Caco-2 (cell line): ENCODE measurements at regions not wholly inside any gene's neighbourhood (a gene's known extent, or its start where the extent isn't known, plus 50 kb on each side); places are given as distances from the start of the nearest gene placed in this dataset.
A peak's percentile ranks its signal among the peaks of the same experiment; 100 is the strongest.

Experiments used
- BruUV-seq: library from RNA; stranded (reverse); fragments of 400-500 nt; replicated peaks from 2 replicates; lab custom pipeline; 2021; lab: Mats Ljungman, UMichigan
- CTCF ChIA-PET: fragments of 300-600 bp; sonication (Branson Sonifier 250); formaldehyde crosslinking; loops from one replicate; lab custom pipeline; 2022; ENCODE audit warnings: antibody characterized with exemption; lab: Charles Lee
- POLR2A ChIA-PET: fragments of 300-600 bp; sonication (Branson Sonifier 250); formaldehyde crosslinking; loops from one replicate; lab custom pipeline; 2022; ENCODE audit warnings: antibody characterized with exemption; lab: Charles Lee
- DNase-seq, 2 experiments: peaks; one replicate each; pipeline versions ENCODE4 v3.0.0 to v3.0.0-alpha.2; 2020 to 2022
- H3K27me3 ChIP-seq: replicated peaks from 2 replicates; pipeline ENCODE4 v1.6.0; 2011; ENCODE audit warnings: low read length; ENCODE audit not compliant: control insufficient read depth, insufficient read depth
- H3K36me3 ChIP-seq: 2 replicates; pipeline ENCODE4 v1.5.1; 2011; ENCODE audit warnings: low read length; ENCODE audit not compliant: control insufficient read depth, insufficient read depth
- H3K4me1 ChIP-seq: fragments of 250-450 bp; sonication (Bioruptor Pico); 2 replicates; pipeline ENCODE4 v1.5.1; 2020; ENCODE audit warnings: mild to moderate bottlenecking
- H3K4me3 ChIP-seq: 2 replicates; pipeline ENCODE4 v1.5.1; 2011; ENCODE audit warnings: low read depth, mild to moderate bottlenecking, control low read depth, low read length
- H3K9me3 ChIP-seq: fragments of 250-450 bp; sonication (Bioruptor Pico); 2 replicates; pipeline ENCODE4 v1.5.1; 2020; ENCODE audit warnings: mild to moderate bottlenecking, moderate library complexity
- H3K27ac Mint-ChIP-seq: one replicate; pipeline ENCODE4 v1.8.0; 2022; ENCODE audit warnings: mixed read lengths; ENCODE audit not compliant: unreplicated experiment
- H3K27me3 Mint-ChIP-seq: one replicate; pipeline ENCODE4 v1.8.0; 2022; ENCODE audit warnings: mixed read lengths; ENCODE audit not compliant: insufficient read depth, unreplicated experiment
- H3K36me3 Mint-ChIP-seq: one replicate; pipeline ENCODE4 v1.8.0; 2022; ENCODE audit warnings: mild to moderate bottlenecking, mixed read lengths; ENCODE audit not compliant: insufficient read depth, unreplicated experiment
- H3K4me1 Mint-ChIP-seq: one replicate; pipeline ENCODE4 v1.8.0; 2022; ENCODE audit warnings: low read depth, mixed read lengths; ENCODE audit not compliant: unreplicated experiment
- H3K4me3 Mint-ChIP-seq: one replicate; pipeline ENCODE4 v1.8.0; 2022; ENCODE audit warnings: mild to moderate bottlenecking, moderate library complexity, mixed read lengths; ENCODE audit not compliant: unreplicated experiment
- H3K9me3 Mint-ChIP-seq: one replicate; pipeline ENCODE4 v1.8.0; 2022; ENCODE audit warnings: mixed read lengths; ENCODE audit not compliant: unreplicated experiment
- intact Hi-C: fragments of 100-400 bp; cut with micrococcal nuclease; formaldehyde crosslinking; loops from one replicate; pipeline ENCODE4 v1.10.0; 2022; ENCODE audit not compliant: unreplicated experiment
- TF ChIP-seq, protein P1 (sequence below), 2 experiments: fragments of 200-600 bp in 1 of 2; IDR thresholded peaks; 1 replicate in 1 of 2; 2 replicates in 1 of 2; pipeline versions ENCODE4 v1.5.1 to v1.8.0; 2011 to 2022; ENCODE audit warnings: antibody characterized with exemption in 1 of 2, control low read depth in 1 of 2, inconsistent platforms in 1 of 2, low read depth in 1 of 2, low read length in 1 of 2, mild to moderate bottlenecking in 1 of 2, moderate library complexity in 1 of 2; ENCODE audit not compliant: insufficient read depth in 1 of 2, severe bottlenecking in 1 of 2, unreplicated experiment in 1 of 2

GRCh38 chr18:69157906-69158305 is 242.8 kb upstream of the DOK6 start:
- Histone ChIP-seq H3K4me3 (no peak overlapping the region), H3K4me1 (no peaks in the 10 kb centered on the region), H3K9me3 (no peaks in the 10 kb centered on the region), H3K27me3 (no peaks in the 10 kb centered on the region), H3K36me3 (no peaks in the 10 kb centered on the region)
- Mint-ChIP-seq H3K36me3 (no peaks in the 10 kb centered on the region), H3K9me3 (no peaks in the 10 kb centered on the region), H3K27me3 (peaks cover 4% of the 10 kb centered on the region), H3K4me3 (no peak overlapping the region), H3K27ac (no peak overlapping the region), H3K4me1 (no peaks in the 10 kb centered on the region)
- ChIA-PET CTCF (no interaction called here), POLR2A (no interaction called here)
- intact Hi-C loops, result no loop called here
- TF ChIP-seq, protein P1, sequence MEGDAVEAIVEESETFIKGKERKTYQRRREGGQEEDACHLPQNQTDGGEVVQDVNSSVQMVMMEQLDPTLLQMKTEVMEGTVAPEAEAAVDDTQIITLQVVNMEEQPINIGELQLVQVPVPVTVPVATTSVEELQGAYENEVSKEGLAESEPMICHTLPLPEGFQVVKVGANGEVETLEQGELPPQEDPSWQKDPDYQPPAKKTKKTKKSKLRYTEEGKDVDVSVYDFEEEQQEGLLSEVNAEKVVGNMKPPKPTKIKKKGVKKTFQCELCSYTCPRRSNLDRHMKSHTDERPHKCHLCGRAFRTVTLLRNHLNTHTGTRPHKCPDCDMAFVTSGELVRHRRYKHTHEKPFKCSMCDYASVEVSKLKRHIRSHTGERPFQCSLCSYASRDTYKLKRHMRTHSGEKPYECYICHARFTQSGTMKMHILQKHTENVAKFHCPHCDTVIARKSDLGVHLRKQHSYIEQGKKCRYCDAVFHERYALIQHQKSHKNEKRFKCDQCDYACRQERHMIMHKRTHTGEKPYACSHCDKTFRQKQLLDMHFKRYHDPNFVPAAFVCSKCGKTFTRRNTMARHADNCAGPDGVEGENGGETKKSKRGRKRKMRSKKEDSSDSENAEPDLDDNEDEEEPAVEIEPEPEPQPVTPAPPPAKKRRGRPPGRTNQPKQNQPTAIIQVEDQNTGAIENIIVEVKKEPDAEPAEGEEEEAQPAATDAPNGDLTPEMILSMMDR (IDR thresholded peaks at IDR 0.05; ENCODE audit: insufficient read depth in 1 of 2, low read depth in 1 of 2, low read length in 1 of 2, severe bottlenecking in 1 of 2, unreplicated experiment in 1 of 2), result no peak
- DNase-seq, result no peak
- BruUV-seq, result no TSS peak

- intact Hi-C loops, result no loop called here
- Histone ChIP-seq H3K4me1 (no peaks in the 10 kb centered on the region), H3K27me3 (no peaks in the 10 kb centered on the region), H3K4me3 (no peak overlapping the region), H3K36me3 (no peaks in the 10 kb centered on the region), H3K9me3 (no peaks in the 10 kb centered on the region)
- POLR2A ChIA-PET, result no interaction called here
- H3K36me3 Mint-ChIP-seq, result no peaks in the 10 kb centered on the region
- no TSS peak for BruUV-seq
- no peak overlapping the region for H3K27ac Mint-ChIP-seq
- TF ChIP-seq, protein P1 (IDR thresholded peaks at IDR 0.05; ENCODE audit: insufficient read depth in 1 of 2, low read depth in 1 of 2, low read length in 1 of 2, severe bottlenecking in 1 of 2, unreplicated experiment in 1 of 2), result no peak
- H3K4me3 Mint-ChIP-seq, result no peak overlapping the region
- DNase-seq, result no peak
- peaks cover 4% of the 10 kb centered on the region for H3K27me3 Mint-ChIP-seq
- CTCF ChIA-PET, result no interaction called here
- no peaks in the 10 kb centered on the region for H3K9me3 Mint-ChIP-seq
- H3K4me1 Mint-ChIP-seq, result no peaks in the 10 kb centered on the region
Measured at GRCh38 chr18:69158944-69159343, 241.7 kb upstream of the DOK6 start.

GRCh38 chr18:69161383-69162028 is 239.2 kb upstream of the DOK6 start:
- DNase-seq, result peak; percentile 0 to 17
- Histone ChIP-seq H3K4me1 (no peaks in the 10 kb centered on the region), H3K27me3 (no peaks in the 10 kb centered on the region), H3K36me3 (no peaks in the 10 kb centered on the region), H3K9me3 (no peaks in the 10 kb centered on the region), H3K4me3 (no peak overlapping the region)
- intact Hi-C loops, result no loop called here
- Mint-ChIP-seq H3K36me3 (no peaks in the 10 kb centered on the region), H3K9me3 (no peaks in the 10 kb centered on the region), H3K4me3 (no peak overlapping the region), H3K27ac (no peak overlapping the region), H3K27me3 (peaks cover 4% of the 10 kb centered on the region), H3K4me1 (no peaks in the 10 kb centered on the region)
- no TSS peak for BruUV-seq
- POLR2A ChIA-PET, result no interaction called here
- CTCF ChIA-PET, result no interaction called here
- TF ChIP-seq, protein P1 (IDR thresholded peaks at IDR 0.05; ENCODE audit: insufficient read depth in 1 of 2, low read depth in 1 of 2, low read length in 1 of 2, severe bottlenecking in 1 of 2, unreplicated experiment in 1 of 2), result no peak
